BLaER1 (cell line): ENCODE measurements at regions not wholly inside any gene's neighbourhood (a gene's known extent, or its start where the extent isn't known, plus 50 kb on each side); places are given as distances from the start of the nearest gene placed in this dataset.
"Not testable (repeated sequence)": the region's sequence is repeated elsewhere in the genome, so short reads cannot be mapped to it uniquely, and the experiment has no call there.

Experiments
- H3K27ac ChIP-seq: shearing (Covaris generic); formaldehyde crosslinking; 2 replicates; pipeline ENCODE4 v1.8.1; 2022
- H3K27me3 ChIP-seq: shearing (Covaris generic); formaldehyde crosslinking; 2 replicates; pipeline ENCODE4 v1.8.1; 2022
- H3K36me3 ChIP-seq: shearing (Covaris generic); formaldehyde crosslinking; 2 replicates; pipeline ENCODE4 v1.8.1; 2022
- H3K4me1 ChIP-seq: shearing (Covaris generic); formaldehyde crosslinking; 2 replicates; pipeline ENCODE4 v1.8.1; 2022
- H3K4me2 ChIP-seq: shearing (Covaris generic); formaldehyde crosslinking; 2 replicates; pipeline ENCODE4 v1.8.1; 2022
- H3K4me3 ChIP-seq: shearing (Covaris generic); formaldehyde crosslinking; 2 replicates; pipeline ENCODE4 v1.8.1; 2022
- H3K9ac ChIP-seq: shearing (Covaris generic); formaldehyde crosslinking; 2 replicates; pipeline ENCODE4 v1.8.1; 2022
- H3K9me3 ChIP-seq: shearing (Covaris generic); formaldehyde crosslinking; 2 replicates; pipeline ENCODE4 v1.8.1; 2022
- H4K20me1 ChIP-seq: shearing (Covaris generic); formaldehyde crosslinking; 2 replicates; pipeline ENCODE4 v1.8.1; 2022
- Cebpa-rat ChIP-seq: shearing (Covaris generic); IDR thresholded peaks from 2 replicates; pipeline ENCODE4 v1.8.1; 2022

DNA sequence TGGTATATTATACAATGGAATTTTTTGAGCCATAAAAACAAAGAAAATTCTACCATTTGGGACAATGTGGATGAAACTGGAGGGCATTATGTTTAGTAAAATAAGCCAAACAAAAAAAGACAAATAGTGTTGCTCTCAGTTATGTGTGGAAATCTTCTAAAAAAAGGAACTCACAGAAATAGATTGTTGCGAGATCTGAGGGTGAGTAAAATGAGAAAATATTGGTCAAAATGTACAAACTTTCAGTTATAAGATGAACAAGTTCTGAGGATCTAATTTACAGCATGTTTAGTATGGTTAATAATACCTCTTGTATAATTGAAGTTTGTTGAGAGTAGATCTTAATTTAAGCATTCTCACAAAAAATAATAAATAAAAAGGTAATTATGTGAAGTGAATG lies 291.2 kb downstream of the KIF20B start:
- H3K4me1 ChIP-seq, result no peaks in the 10 kb centered on the region
- no peaks in the 10 kb centered on the region for H3K27me3 ChIP-seq
- no peak overlapping the region for H3K27ac ChIP-seq
- no peaks in the 10 kb centered on the region for H4K20me1 ChIP-seq
- H3K9me3 ChIP-seq, result peaks cover 21% of the 10 kb centered on the region
- peaks cover 8% of the 10 kb centered on the region for H3K36me3 ChIP-seq
- no peak overlapping the region for H3K9ac ChIP-seq
- no peak overlapping the region for H3K4me2 ChIP-seq
- TF ChIP-seq Cebpa-rat, result no peak
- H3K4me3 ChIP-seq, result no peak overlapping the region

GRCh38 chr10:90007226-90007625 lies 305.8 kb downstream of the KIF20B start:
- H3K27ac ChIP-seq, result no peak overlapping the region
- no peaks in the 10 kb centered on the region for H4K20me1 ChIP-seq
- peaks cover 7% of the 10 kb centered on the region for H3K36me3 ChIP-seq
- H3K27me3 ChIP-seq, result no peaks in the 10 kb centered on the region
- H3K9me3 ChIP-seq, result peaks cover 17% of the 10 kb centered on the region
- H3K4me2 ChIP-seq, result no peak overlapping the region
- TF ChIP-seq Cebpa-rat, result no peak
- no peak overlapping the region for H3K4me3 ChIP-seq
- no peak overlapping the region for H3K9ac ChIP-seq
- H3K4me1 ChIP-seq, result no peaks in the 10 kb centered on the region

GRCh38 chr10:90011281-90011680 lies 309.9 kb downstream of the KIF20B start:
- not testable (repeated sequence) for H3K27me3 ChIP-seq, H3K4me3 ChIP-seq, H3K9ac ChIP-seq, H3K4me2 ChIP-seq, H3K36me3 ChIP-seq, H4K20me1 ChIP-seq, H3K4me1 ChIP-seq, H3K27ac ChIP-seq
- peaks cover 13% of the 10 kb centered on the region for H3K9me3 ChIP-seq

GRCh38 chr10:90018819-90019218 lies 317.4 kb downstream of the KIF20B start:
- Histone ChIP-seq H3K27ac (no peak overlapping the region), H3K4me2 (no peak overlapping the region), H3K27me3 (no peaks in the 10 kb centered on the region), H3K9me3 (peaks cover 4% of the 10 kb centered on the region; the same call in 1 of the 2 replicates), H3K9ac (no peak overlapping the region), H3K36me3 (0 out of 2 replicates have a peak, but pooled peaks cover 5% of the 10 kb centered on the region), H4K20me1 (no peaks in the 10 kb centered on the region), H3K4me3 (no peak overlapping the region), H3K4me1 (peaks cover 5% of the 10 kb centered on the region)
- TF ChIP-seq Cebpa-rat, result no peak

DNA sequence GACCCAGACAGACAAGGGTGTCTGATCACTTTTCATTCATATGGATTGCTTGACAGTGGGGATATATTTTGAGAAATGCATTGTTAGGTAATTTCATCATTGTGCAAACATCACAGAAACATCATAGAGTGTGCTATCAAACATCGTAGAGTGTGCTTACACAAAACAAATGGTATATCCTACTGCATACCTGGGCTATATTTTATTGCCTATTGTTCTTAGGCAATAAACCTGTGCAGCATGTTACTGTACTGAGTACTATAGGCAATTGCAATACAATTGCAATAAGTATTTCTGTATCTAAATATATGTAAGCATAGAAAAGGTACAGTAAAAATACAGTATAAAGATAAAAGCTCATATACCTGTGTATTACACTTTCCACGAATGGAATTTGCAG lies 319.1 kb downstream of the KIF20B start:
- 0 out of 2 replicates have a peak, but pooled peaks cover 5% of the 10 kb centered on the region for H3K36me3 ChIP-seq
- H3K4me3 ChIP-seq, result no peak overlapping the region
- H3K4me2 ChIP-seq, result no peak overlapping the region
- H3K9ac ChIP-seq, result no peak overlapping the region
- peaks cover 10% of the 10 kb centered on the region; the same call in 1 of the 2 replicates for H3K9me3 ChIP-seq
- no peak overlapping the region for H3K27ac ChIP-seq
- H3K4me1 ChIP-seq, result peaks cover 5% of the 10 kb centered on the region
- no peaks in the 10 kb centered on the region for H4K20me1 ChIP-seq
- TF ChIP-seq Cebpa-rat, result no peak
- H3K27me3 ChIP-seq, result no peaks in the 10 kb centered on the region

- H3K27ac ChIP-seq, result no peak overlapping the region
- H3K36me3 ChIP-seq, result 0 out of 2 replicates have a peak, but pooled peaks cover 5% of the 10 kb centered on the region
- no peak overlapping the region for H3K4me2 ChIP-seq
- no peaks in the 10 kb centered on the region for H4K20me1 ChIP-seq
- peaks cover 13% of the 10 kb centered on the region for H3K9me3 ChIP-seq
- no peak overlapping the region for H3K9ac ChIP-seq
- H3K27me3 ChIP-seq, result no peaks in the 10 kb centered on the region
- no peak overlapping the region for H3K4me3 ChIP-seq
- no peak for TF ChIP-seq Cebpa-rat
- no peaks in the 10 kb centered on the region for H3K4me1 ChIP-seq
Measured at GRCh38 chr10:90023950-90024349, 322.6 kb downstream of the KIF20B start.

DNA sequence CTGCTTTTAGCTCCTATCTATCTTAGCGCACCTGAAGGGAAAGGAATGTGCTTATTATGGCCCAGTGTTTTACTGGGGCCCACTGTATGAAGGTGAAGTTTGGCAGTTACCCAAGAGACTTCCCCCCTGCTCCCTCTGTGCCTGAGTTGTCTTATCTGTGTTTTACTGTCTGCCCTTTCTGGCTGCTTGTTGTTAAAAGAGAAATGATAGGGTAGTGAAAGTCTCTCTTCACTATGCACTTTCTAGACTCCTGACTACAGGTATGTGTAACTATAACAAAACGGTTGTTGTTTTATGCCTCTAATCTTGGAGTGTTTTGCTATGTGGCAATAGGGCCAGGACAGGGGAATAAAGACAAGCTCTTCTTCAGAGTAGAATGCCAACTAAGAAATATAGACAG lies 326.9 kb downstream of the KIF20B start:
- H3K27ac ChIP-seq, result no peak overlapping the region
- TF ChIP-seq Cebpa-rat, result no peak
- no peaks in the 10 kb centered on the region for H3K36me3 ChIP-seq
- H3K4me3 ChIP-seq, result no peak overlapping the region
- H3K4me2 ChIP-seq, result no peak overlapping the region
- no peaks in the 10 kb centered on the region for H3K4me1 ChIP-seq
- H3K27me3 ChIP-seq, result no peaks in the 10 kb centered on the region
- H3K9ac ChIP-seq, result no peak overlapping the region
- no peaks in the 10 kb centered on the region for H4K20me1 ChIP-seq
- H3K9me3 ChIP-seq, result peaks cover 37% of the 10 kb centered on the region

DNA sequence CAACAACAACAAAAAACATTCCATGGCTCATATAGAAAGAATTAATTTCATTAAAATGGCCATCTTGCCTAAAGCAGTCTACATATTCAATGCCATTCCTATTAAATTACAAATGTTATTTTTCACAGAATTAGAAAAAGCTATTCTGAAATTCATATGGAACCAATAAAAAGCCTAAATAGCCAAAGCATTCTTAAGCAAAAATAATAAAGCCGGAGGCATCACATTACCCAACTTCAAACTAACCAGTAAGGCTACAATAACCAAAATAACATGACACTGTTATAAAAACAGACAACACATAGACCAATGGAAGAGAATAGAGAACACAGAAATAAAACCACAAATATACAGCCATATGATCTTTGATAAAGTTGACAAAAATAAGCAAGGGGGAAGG lies 330.4 kb downstream of the KIF20B start:
- Histone ChIP-seq H3K4me2 (no peak overlapping the region), H3K9me3 (peaks cover 31% of the 10 kb centered on the region), H3K27ac (no peak overlapping the region), H4K20me1 (no peaks in the 10 kb centered on the region), H3K4me1 (no peaks in the 10 kb centered on the region), H3K36me3 (no peaks in the 10 kb centered on the region), H3K4me3 (no peak overlapping the region), H3K9ac (no peak overlapping the region), H3K27me3 (no peaks in the 10 kb centered on the region)
- no peak for TF ChIP-seq Cebpa-rat

GRCh38 chr10:90032519-90032918 lies 331.1 kb downstream of the KIF20B start:
- TF ChIP-seq Cebpa-rat, result no peak

DNA sequence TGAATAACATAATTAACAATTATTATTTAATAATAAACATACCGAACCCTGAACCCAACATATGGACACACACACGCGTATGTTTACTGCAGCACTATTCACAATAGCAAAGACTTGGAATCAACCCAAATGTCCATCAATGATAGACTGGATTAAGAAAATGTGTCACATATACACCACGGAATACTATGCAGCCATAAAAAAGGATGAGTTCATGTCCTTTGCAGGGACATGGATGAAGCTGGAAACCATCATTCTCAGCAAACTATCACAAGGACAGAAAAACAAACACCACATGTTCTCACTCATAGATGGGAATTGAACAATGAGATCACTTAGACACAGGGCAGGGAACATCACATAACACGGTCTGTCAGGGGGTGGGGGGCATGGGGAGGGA lies 333.5 kb downstream of the KIF20B start:
- H3K4me1 ChIP-seq, result not testable (repeated sequence)

More at GRCh38 chr10:90032519-90032918, 331.1 kb downstream of the KIF20B start:
- Histone ChIP-seq H3K36me3 (0 out of 2 replicates have a peak, but pooled peaks cover 1% of the 10 kb centered on the region), H3K4me3 (no peak overlapping the region), H3K9ac (no peak overlapping the region), H3K27me3 (no peaks in the 10 kb centered on the region), H4K20me1 (no peaks in the 10 kb centered on the region), H3K9me3 (peaks cover 33% of the 10 kb centered on the region), H3K27ac (no peak overlapping the region), H3K4me1 (no peaks in the 10 kb centered on the region), H3K4me2 (no peak overlapping the region)

GRCh38 chr10:90041585-90041984 lies 340.2 kb downstream of the KIF20B start:
- Histone ChIP-seq H3K27ac (no peak overlapping the region), H3K9ac (no peak overlapping the region), H4K20me1 (no peaks in the 10 kb centered on the region), H3K4me2 (no peak overlapping the region), H3K4me3 (no peak overlapping the region), H3K4me1 (peaks cover 22% of the 10 kb centered on the region), H3K27me3 (no peaks in the 10 kb centered on the region), H3K9me3 (peaks cover 57% of the 10 kb centered on the region), H3K36me3 (peaks cover 22% of the 10 kb centered on the region)
- no peak for TF ChIP-seq Cebpa-rat

More for the DNA sequence above, 333.5 kb downstream of the KIF20B start:
- H3K27me3 ChIP-seq, H3K4me3 ChIP-seq, H3K27ac ChIP-seq, H3K9ac ChIP-seq, H3K4me2 ChIP-seq, H4K20me1 ChIP-seq, H3K36me3 ChIP-seq: not testable (repeated sequence)
- peaks cover 31% of the 10 kb centered on the region for H3K9me3 ChIP-seq
